ENCODE measurements at regions not wholly inside any gene's neighbourhood (a gene's known extent, or its start where the extent isn't known, plus 50 kb on each side); places are given as distances from the start of the nearest gene placed in this dataset.
"Not testable (repeated sequence)": the region's sequence is repeated elsewhere in the genome, so short reads cannot be mapped to it uniquely, and the experiment has no call there.

DNA sequence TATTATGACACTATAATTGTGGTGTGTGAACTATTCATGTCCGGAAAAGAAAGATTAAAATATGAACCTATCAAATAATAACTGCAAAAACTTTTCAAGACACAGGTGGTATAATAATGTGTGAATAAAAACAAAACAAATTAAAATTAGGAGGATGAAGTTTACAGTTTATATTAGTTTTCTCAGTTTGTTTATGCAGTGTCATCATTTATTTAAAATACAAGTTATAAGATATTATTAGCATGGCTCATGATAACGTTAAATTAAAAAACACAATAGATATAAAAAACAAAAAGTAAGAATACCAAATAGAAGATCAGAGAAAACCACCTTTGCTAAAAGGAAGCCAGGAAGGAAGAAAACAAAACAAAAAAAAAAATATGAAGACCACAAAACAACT lies 963.8 kb upstream of the ALCAM start:
- no peak for DNase-seq

DNA sequence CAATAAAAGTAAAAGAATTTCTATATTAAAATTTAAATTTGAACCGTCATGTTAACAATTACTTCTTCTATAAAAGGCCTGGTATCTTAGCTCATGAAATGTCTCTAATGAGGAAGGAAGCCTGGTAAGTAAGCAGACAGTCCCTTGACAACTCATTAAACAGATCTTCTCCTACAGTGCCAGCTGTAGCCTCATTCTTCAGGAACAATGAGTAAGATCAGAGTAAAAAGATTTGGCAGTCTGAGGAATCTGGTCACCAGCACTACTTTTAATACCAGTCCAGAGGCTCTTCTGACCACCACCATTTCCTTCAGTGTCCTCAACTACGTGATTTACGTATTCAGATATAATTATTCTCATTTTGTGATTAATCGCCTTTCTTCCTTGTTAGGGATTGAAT lies 955.0 kb upstream of the ALCAM start:
- no peak for DNase-seq

DNA sequence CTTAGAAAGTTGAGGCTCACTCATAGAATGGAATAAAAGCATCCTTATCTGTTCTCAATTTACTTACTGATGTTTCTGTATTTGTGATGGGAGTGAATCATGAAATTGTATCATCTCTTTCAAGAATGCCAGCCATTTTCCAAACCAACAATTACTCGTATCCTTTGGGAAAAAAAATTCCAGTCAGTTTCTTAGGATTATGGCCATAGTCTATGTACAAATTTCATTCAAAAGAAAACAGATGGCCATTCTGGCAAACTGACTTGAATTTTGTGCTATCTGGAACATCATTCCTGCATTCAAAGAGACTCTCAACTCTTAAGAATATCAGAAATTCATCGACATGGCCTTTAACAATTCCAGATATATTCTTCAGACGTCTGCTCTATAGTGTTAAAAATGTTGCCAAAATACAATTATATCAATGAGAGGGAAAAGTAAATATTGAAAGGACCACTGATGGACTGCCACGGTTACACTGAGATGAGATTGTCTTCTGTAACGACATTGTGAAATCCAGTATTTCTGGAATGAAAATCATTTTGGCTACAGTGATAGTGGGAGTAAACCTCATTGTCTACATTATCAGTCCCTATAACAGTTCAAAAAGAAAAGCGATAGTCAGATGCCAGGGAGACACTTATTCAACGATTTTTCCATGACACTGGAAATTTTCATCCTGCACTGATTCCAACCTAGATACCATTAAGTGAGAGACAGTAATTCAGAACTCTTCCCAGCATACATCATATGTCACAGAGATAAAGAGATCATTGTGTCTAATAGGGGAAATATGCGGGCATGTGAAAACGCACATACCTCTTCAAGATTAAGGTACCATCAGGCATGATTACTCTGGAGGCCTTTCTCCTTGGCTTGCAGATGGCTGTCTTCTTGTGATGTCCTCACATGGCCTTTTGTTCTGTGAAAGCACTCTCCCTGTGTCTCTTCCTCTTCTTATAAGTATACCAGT lies 953.8 kb upstream of the ALCAM start:
- DNase-seq = no peak

DNA sequence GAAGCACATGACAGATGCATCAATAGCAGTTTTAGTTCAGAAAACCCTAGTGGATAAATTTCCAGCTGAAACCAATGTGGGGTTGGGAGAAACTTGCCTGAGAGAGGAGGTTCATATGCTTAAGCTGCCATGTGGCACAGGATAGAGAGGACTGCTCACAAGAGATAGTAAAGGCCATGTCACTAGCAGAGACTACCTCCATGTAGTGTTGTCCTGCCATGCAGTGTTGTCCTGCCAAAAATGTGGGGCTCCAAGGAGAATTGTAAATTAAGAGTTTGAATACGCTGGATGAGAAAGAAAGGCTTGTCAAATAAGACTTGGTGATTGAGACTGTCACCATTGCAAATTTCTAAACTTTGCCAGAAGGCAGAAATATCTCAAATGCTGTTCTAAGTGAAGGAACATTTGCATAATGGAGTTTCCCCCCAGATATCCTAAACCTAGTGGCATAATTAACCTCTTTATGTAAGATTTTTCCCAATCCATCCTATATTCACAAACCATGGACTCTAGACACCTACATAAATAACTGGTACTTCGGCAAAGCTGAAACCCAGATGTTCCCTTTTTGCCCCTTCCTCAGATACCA lies 938.3 kb upstream of the ALCAM start:
- no peak for DNase-seq

DNA sequence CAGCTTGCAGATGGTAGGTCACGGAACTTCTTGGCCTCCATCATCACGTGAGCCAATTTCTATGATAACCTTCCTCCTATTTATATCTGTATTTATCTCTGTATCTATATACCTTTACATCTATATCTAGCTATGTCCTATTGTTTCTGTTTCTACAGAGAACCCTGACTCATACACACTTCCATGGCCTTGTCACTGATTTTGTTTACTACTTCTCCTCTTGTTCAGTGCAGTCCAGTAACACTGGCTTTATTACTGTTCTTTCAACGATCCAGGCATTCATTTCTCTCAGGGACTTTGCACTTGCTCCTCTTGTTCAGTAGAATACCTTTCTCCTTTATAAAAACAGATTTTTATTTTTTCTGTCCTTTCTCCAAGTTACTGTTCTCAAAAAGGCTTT lies 937.0 kb upstream of the ALCAM start:
- DNase-seq = no peak

DNA sequence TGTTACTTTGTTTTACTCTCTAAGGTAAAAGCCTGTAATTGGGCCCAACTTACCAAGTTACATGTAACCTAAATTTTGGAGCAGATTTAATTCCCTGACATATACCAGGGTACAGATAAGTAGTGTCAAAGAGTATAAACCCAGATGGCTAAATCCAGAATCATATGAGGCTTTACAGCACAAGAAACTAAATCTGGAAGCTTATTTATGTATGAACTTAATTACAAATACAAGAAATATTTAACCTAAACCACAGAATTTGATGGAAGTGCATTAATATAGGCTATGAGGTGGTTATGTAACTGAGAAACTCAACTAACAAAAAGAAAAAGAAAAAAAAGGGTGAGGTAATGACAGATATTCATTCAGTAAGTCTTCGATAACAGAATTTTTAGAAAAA lies 930.2 kb upstream of the ALCAM start:
- no peak for DNase-seq

DNA sequence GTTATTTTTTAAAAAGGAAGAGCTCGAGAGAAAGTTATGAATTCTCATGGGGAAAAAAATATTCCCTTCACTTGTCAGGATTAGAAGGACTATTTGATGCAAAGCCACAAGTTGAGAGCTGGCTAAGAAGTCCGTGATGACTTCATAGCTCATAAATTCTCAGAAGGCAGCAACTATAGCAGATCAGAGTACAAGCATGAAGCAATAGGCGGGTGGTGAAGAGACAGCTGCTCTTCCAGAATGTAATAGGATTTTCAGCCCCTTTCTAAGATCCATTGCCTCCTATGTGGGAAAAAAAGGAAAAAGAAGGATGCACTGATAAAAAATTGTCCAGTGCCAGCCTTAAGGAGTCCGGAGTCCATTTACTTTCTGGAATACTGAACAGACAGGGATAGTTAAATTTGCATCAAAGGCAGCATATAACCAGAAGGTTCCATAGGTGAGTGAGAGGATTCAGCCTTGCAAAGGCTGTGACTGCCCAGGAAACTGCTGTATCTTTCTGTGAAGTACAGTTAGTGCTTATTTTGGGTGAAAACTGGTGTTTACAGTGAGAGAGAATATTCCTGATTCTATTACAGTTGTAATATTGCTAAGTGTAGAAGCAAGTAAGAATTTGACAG lies 929.5 kb upstream of the ALCAM start:
- peak; percentile 91 for DNase-seq

DNA sequence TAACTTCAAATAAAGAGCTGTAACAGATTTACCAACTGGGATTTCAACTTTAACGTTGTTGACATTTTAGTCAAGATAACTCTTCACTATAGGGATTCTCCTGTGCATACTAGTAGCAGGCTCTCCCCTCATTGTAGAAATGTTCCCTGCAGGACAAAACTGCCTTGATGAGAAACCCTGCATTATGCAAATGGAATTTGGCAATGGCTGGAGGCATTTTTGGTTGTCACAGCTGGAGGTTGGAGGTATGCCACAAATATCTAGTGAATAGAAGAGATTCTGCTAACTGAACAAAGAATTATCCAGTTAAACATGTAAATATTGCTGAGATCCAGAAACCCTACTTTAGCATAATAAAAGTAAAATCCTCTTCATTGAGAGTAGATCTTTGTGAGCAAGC lies 928.8 kb upstream of the ALCAM start:
- DNase-seq = peak; percentile 64

DNA sequence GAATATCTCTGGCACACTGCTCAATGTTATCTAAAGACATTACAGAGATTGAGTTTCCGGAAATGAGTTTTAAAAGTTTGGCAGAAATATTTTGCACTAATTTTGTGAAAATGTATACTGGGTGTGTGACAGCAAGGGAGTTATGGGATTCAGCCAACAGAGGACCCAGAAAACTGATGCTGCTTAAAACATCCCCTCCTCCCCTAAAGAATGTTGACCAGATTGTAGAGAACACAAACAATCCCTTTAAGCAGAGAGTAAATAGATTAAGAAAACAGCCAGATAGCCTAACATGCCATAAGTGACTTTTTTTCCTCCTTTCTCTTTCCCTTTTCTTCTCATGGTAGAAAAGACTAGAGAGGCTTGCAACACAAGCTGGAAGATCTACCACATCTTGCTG lies 928.0 kb upstream of the ALCAM start:
- DNase-seq = no peak

DNA sequence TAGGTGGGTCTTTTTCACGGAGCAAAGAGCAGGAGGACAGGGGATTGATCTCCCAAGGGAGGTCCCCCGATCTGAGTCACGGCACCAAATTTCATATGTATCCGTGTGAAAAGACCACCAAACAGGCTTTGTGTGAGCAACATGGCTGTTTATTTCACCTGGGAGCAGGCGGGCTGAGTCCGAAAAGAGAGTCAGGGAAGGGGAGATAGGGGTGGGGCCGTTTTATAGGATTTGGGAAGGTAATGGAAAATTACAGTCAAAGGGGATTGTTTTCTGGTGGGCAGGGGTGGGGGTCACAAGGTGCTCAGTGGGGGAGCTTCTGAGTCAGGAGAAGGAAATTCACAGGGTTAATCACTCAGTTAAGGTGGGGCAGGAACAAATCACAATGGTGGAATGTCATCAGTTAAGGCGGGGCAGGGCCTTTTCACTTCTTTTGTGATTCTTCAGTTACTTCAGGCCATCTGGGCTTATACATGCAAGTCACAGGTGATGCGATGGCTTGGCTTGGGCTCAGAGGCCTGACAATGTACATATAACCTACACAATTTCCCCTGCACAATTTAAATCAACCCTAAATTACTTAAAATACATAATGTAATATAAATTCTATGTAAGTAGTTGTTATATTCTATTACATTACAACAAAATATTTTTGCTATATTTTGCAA lies 921.3 kb upstream of the ALCAM start:
- not testable (repeated sequence) for DNase-seq

DNA sequence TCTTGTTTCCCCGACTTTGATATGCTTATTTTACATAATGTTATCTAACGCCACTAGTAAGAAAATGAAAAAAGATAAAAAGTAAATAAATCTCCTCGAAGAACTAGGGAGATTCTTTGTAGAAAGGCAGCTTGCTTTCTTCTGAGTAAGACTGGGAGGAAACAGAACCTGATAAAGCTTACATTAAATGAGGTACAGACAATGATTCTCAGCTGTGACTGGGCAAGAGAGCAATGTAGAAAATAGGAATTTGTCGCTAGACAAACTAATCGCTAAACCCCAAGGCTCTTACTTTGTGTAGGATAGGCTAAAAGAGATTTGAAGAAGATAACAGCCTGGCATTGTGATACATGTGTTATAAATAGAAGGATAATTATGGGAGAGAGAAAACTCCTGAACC lies 919.0 kb upstream of the ALCAM start:
- DNase-seq = no peak

DNA sequence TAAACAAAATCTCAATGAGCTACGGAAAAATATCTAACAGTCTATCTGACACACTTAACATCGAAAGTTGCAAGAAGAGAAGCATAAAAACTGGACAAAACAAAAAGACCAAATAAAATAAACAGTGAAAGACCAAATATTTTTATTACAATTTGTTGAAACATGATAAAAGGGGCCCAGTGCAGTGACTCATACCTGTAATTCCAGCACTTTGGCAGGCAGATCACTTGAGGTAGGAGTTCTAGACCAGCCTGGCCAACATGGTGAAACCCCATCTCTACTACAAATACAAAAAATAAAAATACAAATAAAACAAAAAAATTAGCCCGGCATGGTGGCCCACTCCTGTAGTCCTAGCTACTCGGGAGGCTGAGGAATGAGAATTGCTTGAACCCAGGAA lies 914.0 kb upstream of the ALCAM start:
- DNase-seq = no peak

DNA sequence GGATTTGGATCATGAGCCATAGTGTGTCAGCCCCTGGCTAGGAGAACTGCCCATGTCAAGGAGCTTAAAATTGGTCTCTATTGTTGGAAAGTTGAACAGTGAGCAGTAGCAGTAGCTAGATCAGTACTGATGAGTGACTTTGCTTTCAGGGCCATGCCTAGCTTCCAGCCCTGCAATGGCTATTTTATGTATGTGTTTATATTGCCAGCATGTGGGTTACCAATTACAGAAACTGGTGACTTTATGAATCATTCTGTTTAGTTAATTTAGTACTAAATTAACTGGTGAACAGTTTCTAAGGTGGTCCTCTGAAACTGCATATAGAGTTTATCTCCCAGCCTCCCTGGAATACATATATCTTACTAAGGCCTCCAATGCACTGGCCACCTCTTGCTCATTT lies 908.1 kb upstream of the ALCAM start:
- no peak for DNase-seq

DNA sequence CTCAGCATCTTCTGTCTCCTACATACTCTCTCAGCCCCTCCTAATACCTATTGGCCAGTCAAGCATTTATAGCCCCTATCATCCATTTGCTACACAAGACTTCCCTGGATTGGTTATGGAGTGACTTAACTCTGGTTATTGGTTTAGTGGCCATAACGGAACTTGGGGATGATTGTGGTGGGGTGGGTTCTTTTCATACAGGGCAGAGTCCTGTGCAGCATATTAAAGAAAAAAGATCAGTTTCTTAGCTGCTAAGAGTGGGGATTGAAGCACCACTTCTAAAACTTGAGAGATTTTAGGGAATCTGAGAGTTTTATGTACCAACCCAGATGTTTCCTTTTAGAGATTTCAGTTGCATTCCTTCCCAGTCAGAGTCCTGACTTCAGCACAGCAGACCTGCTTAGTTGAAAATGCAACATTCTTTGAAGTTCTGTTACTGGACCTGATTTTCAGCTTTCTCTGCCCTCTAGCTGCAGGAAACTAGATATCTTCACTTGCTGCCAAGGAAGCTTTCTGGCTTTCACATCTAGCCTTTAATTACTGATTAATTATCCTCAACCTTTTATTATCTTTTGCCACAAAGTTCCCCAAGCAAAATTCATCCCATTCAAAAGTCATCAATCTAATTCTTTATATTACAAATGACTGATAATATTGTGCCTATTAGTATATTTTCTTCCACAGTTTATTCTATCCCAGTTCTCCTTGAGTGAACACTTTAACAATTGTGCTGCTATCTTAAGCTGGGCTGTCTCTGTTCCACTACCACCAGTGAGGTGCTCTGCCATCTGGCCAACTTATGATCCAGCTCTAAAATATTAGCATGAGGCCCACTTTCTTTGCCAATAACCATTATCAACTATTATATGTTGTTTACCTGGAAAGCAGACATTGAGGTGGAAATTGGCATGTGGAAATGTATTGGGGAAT lies 906.0 kb upstream of the ALCAM start:
- peak; percentile 37 for DNase-seq

DNA sequence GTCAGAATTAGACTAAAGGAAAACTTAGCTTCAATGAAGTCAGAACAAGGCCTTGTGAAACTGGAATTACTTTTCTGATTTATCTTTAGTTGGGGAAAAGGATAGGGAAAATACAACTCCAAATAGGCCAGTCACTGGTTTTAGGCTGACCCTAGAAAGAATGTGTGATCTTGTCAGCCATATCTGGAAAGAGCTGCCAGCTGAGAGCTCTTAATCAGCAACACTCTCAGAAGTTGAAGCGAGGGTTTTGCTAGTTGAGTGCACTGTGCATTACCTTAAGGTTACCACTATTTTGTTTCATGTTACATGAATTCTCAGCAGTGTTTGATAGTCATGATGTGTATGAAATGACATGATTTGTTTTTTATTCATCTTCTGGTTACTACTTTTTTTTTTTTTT lies 905.3 kb upstream of the ALCAM start:
- DNase-seq = no peak

DNA sequence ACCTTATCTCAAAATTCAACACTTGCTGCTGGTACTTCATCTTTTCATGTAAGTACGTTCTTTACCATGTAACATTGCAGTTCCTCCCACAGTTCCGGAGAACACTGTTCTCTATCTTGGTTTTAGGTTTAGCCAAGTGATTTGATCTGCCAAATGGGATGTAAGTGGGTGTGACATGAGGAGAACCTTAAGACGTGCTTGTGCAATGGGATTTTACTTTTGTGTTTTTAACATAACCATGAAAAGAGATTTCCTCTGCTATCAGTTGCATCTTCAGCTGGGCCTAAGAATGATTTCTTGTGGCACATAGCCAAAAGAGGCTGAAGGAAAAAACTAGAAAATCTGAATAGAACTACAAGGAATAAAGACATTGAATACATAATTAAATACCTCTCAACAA lies 894.5 kb upstream of the ALCAM start:
- DNase-seq = no peak

DNA sequence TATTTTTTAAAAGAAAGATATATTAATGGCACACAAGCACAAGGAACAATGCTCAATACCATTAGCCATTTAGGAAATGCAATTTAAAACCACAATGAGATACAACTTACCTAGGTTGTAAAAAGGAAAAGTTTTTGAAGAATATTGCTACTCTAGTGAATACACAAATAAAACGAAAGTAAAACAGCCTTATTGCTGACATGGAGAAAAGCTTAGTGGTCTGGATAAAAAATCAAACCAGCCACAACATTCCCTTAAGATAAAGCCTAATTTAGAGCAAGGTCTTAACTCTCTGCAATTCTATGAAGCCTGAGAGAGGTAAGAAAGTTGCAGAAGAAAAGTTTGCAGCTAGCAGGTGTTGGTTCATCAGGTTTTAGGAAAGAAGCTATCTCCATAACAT lies 892.7 kb upstream of the ALCAM start:
- DNase-seq = no peak

DNA sequence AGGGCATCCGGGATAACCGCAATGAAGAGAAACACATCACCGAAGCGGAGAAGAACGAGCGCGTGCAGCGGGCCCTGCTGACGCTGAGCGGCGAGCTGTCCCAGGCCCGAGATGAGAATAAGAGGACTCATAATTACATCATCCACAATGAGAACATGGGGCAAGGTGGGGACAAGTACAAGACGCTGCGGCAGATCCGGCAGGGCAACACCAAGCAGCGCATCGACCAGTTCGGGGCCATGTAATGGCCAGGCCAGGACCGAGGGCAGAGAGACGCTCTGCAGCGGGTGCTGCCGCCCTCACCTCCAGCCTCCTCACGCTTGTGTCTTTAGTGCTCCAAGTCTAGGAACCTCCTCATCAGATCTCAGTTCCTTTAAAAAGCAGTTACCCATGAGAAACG lies 863.7 kb upstream of the ALCAM start:
- no peak for DNase-seq

DNA sequence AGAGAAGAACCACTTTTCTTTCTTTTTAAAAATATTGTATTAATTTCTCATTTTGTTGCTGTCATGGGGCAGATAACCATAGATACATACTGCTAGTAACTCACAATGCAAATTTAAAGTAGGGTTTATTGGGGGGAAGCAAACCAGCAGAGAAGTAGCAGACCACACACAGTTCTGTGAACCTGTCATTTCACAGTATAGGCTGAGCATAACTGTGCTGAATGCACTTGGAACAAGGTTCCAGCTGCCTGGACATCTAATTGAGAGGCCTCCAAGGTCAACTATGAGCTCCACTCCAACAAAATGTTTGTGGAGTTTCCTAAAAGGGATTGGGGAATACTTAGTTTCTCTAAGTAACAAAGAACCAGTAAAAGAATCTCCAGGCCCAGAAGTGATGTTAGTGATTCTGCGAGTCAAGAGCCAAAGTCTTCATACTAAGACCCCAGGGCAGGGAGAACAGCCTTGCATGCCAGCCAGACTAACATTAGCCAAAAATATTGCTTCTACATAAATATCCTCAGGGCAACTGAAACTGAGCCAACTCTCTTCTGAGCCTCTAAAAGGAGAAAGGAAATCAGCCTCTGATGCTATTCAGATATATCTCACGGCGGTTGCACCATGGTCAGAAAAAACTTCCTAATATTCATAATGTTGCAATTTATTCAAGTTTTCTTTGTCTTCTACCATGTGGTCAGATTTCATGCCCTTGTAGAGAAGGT lies 856.4 kb upstream of the ALCAM start:
- DNase-seq = no peak

DNA sequence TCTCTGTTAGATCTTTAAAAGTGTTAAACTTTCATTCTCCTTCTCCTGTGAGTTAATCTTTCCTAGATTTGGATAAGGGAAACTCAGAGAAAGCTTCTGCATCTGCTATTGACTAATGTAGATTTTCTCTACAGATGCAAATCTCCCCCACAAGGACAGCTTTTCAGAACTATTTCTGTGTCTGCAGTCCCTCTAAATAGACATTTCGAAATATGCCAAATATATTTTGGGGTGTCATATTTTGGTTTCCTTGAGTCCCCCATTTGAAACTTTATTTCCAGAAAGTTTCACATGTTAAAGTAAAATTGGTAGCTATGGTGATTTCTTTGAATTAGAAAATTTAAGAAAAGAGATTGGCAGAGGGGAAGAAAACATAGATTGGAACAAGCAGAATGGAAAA lies 852.3 kb upstream of the ALCAM start:
- DNase-seq = no peak

DNA sequence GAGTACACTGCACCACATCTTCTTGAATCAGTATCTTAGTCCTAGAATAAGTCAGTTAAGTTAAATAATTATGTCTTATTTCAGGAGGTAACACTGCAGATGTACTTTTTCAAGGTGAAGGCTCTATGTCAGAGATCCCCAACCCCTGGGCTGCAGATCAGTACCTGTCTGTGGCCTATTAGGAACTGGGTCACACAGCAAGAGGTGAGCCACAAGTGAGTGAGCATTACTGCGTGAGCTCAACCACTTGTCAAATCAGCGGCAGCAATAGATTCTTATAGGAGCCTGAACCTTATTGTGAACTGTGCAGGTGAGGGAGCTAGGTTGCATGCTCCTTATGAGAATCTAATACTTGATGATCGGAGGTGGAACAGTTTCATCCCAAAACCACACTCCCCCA lies 851.9 kb upstream of the ALCAM start:
- DNase-seq = no peak

All from skin of body (tissue), 1 donor.